ENCODE measurements at regions not wholly inside any gene's neighbourhood (a gene's known extent, or its start where the extent isn't known, plus 50 kb on each side); places are given as distances from the start of the nearest gene placed in this dataset.

GRCh38 chr22:27152883-27153282 is 495.5 kb downstream of the MIAT start:
- DNase-seq = no peak

DNA sequence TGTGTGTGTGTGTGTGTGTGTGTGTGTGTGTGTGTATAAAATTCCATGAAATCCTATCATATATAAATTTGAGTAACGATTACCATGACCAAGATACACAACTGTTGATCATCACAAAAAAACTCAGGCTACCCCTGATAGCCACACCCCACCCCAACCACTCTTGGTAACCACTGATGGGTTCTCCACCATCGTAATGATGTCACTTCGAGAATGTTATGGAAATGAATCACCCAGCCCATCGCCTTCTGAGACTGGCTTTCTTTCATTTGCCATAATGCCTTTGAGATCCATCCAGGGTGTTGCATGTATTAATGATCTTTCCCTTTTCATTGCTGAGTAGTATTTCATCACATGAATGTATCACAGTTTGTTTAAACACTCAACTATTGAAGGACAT is 496.0 kb downstream of the MIAT start:
- no peak for DNase-seq

- DNase-seq = no peak
These were observed 497.3 kb downstream of the MIAT start for GRCh38 chr22:27154717-27155116.

DNA sequence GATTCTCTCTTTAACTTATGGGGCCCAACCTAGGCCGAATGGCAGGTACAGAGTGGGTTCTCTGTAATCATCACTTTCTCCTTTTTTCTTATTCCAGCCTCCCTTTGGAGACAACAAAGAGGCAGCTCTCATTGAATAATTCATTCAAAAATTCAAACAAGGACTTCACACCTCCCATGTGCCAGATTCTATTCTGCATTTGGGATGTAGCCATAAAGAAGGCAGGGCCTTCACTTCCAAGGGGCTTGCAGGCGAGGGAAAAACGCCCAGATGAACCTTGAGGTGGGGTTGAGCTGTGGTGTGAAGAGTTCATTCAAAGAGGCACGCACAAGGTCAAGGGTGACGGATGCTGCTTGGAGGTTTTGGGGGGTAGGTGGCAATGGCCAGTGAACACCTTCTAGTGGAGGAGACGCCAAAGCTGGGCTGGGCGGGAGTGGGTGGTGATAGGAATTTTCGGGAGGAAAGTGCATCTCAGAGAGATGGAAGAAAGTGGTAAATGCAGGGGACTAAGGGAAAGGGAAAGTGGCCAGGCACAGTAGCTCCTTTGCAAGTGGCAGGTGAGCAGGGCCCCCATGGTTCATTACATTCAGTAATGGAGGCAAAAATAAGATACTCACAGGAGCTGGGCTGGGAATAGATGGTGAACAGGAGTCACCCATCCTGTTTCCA is 499.6 kb downstream of the MIAT start:
- DNase-seq = no peak

DNA sequence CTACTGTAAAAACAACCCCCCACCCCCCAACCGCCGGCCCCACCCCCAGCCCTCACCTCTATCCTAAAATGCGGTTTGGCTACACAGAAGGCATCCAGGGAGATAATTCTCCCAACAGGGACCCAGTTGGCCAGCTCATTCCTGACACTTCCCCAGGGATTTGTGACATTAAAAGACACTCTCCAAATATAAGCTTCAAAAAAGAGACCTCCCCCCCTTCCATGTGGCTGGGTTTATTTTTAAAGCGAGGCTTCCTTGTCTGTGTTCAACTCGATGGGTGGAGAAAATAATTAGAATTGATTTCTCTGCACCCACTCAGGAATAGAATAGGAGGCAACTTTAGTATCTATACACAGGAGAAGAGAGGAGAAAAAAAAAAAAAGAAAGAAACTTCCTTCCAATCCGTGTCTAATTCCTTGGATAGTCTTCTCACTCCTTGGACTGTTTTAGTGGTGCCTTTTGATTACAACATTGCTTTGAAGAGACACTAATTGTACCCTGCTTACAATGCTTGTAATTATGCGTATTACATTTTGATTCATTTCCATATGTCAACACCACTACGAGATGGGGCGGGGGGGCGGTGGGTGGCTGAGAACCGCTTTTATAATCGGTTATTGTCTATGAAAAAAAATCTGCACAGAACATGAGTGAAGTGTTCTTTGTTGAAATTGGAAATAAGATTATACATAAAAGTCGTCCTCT is 500.4 kb downstream of the MIAT start:
- DNase-seq = no peak

- DNase-seq = no peak
These were observed 501.6 kb downstream of the MIAT start for GRCh38 chr22:27159016-27159415.

DNA sequence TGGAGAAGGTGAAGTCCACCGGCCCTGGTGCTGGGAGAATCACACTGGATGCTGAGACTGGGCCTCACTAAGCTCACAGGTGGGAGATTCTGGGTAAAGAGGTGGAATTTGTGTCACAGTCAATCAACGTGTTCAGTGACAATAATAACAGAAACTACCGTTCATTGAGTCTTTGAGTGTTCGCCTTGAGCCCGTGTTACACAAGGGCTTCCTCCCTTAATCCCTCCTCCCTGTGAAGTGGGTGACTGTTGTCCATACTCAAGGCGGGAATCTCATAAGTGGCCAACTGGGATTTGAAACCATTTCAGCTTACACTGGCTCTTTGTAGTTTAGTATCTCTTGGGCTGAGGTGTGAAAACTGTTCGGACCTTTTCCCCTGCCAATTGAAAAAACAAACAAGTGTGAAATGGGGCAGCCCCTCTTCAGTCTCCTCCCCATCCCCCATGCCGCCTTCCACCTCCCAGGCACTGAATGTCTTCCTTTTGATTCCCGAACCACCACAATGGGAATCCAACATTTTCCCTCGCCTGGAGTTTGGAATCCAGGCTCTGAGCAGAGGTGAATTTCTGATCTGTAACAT is 502.4 kb downstream of the MIAT start:
- DNase-seq = no peak

DNA sequence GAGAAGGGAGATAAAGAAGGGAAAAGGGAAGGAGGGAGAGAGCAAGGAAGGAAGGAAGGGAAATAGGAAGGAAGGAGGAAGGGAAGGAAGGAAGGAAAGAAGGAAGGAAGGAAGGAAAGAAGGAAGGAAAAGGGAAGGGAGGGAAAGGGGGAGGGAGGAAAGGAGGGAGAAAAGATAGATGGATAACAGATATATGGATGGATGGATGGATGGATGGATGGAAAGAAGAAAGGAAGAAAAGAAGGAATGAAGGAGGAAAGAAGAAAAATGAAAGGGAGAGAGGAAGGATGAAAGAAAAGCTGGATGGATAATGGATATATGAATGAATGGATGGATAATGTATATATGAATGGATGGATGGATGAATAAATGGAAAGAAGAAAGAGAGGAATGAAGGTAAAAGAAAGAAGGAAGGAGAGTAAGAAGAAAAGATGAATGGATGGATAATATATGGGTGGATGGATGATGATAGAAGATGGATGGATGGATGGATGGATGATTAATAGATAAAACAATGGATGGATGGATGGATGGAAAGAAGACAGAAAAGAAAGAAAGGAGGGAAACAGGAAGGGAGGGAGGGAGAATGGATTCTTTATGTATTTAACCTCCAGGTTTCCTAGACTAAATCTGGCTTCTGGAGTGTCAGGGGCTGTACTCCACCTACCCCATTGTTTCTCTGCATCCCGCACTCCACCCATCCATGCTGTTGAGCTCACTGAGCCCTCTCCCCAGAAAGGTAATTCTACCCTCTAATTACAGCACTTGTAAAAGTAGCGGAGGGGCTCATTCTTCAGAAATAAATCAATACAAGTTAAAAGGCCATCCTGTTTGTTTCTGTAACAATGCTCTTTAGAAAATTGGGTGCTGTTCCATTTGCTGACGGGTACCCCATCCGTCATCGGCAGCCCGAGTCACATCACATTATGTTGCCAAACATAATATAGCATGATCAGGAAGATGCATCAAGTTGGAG is 506.1 kb downstream of the MIAT start:
- DNase-seq = no peak

DNA sequence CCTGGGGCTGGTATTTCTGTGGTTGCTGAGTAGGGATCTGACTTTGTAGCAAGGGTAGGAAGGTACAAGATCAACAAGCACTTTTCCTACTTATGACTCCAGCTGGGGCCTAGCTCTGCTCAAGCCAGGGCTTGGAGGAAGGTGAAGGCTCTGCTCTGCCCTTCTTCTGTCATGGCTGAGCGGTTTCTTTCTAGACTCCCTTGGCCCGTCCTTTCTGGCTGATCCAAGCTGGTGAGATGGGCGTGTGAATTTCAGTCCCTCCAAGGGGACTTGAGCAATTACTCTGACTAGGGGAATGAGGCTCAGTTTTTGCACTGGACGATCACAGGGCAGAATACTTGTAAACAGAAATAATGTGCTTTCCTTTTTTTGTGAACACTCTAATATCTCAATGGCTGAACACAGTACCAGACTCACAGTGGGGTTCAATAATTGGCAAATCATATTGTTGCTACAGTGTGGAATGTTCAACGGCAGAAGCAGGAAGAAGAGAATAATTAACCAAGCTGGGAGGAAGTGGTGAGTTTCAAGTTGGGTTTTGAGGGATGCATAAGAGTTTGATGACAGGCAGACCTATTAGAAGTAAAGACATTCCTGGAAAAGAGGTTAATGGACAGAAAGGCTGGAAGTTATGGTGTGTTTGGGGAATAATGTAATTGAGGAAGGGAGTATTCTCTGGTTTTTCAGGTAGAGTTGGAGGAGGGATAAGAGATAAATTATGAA is 507.6 kb downstream of the MIAT start:
- DNase-seq = no peak

GRCh38 chr22:27168681-27169080 is 511.3 kb downstream of the MIAT start:
- no peak for DNase-seq

- no peak for DNase-seq
These were observed 513.1 kb downstream of the MIAT start for GRCh38 chr22:27170491-27170890.

- no peak for DNase-seq
These were observed 513.8 kb downstream of the MIAT start for GRCh38 chr22:27171212-27171611.

DNA sequence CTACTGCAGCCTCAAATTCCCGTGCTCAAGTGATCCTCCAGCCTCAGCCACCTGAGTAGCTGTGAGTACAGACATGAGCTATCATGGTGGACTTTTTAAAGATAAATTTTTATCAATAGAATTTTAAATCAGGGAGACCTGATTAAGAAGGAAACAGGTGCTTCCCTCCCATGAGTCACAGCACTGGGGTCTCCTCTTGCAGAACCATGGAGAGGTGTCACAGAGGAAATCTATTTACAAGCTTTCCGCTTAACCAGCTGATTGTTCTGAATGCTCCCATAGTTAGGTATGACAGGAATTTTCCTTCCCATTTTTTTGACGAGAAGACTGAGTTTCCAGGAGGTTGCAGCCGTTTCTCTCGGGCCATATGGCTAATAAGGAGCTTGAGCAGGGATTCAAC is 516.1 kb downstream of the MIAT start:
- DNase-seq = no peak

DNA sequence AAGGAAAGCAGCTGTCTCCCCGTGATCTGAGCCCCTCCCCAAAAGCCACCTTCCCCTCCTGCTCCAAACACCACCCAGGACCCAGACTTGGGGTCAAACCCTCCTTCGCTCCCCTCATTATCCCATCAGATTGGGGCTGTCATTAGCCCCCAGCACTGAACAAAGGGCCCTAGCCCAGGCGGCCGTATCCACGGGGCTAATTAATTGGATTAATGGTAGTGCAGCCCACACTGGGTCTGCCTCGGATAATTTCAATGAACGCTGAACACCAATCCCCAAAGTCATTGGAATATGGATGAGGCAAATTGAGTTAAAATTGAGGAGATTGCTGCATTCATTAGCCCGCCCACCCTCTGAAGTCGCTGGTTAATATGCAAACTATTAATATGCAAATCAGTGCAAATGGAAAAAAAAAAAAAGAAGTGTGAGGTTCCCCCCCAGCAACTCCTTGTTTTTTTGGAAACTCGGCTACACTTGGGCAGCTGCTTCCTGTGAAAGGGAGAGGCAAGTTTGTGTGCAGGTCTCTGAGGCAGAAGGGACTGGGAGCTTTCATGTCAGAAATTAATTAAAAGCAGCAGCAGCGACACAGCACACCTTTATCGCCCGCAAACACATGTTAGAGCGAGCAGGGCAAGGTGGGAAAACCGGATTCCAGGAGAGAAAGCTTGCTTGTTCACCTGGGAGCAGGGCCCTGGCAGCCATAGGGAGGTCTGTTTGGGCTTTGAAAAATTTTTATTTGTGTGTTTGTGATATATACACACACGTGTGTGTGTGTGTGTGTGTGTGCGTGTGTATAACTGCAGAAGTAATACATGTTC is 517.8 kb downstream of the MIAT start:
- no peak for DNase-seq

- DNase-seq = no peak
These were observed 518.6 kb downstream of the MIAT start for GRCh38 chr22:27175974-27176373.

DNA sequence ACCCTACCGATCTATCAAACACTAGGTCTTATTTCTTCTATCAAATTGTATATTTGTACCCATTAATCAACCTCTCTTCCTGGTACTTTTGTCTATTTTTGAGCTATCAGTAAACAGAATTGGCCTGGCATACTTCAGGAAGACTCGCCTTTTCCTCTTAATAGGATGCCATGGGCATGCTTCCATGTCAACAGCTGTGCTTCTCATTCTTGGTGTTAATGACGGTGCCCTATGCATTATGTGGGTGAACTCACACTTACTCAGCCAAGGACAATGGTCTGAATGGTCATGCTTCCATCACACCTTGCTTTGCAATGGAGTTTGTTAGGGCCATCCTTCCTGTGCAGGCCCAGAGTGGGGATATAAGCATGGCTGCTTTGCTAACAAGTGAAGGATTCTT is 521.8 kb downstream of the MIAT start:
- DNase-seq = no peak

- DNase-seq = no peak
These were observed 524.1 kb downstream of the MIAT start for GRCh38 chr22:27181537-27181936.

DNA sequence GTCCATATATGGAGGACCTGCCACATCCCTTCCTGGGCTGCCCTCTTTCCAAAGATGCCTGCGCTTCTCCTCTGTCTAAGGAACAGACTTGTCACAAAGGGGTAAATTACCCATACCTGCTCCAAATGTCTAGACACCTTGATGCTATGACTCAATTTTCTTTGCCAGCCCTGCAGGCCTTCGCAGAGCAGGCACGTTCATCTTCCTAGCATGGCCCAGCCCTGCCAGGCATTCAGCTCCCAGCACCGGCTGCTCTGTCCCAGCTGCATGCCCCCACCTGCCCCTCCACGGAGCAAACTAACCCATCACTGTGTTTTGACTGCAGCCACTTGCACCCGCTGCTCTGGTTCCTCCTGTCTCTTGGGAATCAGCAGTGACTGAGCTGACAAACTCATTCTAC is 526.1 kb downstream of the MIAT start:
- no peak for DNase-seq

- no peak for DNase-seq
These were observed 527.8 kb downstream of the MIAT start for GRCh38 chr22:27185099-27185709.

GRCh38 chr22:27185760-27186302 is 528.4 kb downstream of the MIAT start:
- DNase-seq = no peak

- DNase-seq = no peak
These were observed 529.3 kb downstream of the MIAT start for GRCh38 chr22:27186643-27187042.

Measured in SHP77 (cell line).